ENCODE measurements at regions not wholly inside any gene's neighbourhood (a gene's known extent, or its start where the extent isn't known, plus 50 kb on each side); places are given as distances from the start of the nearest gene placed in this dataset.

DNA sequence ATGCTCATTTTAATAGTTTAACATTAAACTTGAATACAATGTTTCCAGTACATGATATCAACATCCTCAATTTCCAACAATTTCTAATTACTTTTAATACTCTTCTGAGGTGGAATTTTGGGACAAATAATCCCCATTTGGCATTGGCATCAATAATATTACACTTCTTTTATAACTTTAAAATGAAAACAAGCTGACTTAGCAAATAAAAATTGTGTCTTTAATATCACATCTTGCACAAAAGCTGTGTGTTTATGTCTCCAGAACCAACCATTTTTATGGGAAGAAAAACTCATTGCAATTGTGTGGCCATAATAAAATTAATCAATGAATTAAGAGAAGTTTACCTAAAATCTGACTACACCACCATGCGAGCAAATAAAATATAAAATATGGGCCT is 2552.6 kb downstream of the PCDH7 start:
- DNase-seq, result no peak

DNA sequence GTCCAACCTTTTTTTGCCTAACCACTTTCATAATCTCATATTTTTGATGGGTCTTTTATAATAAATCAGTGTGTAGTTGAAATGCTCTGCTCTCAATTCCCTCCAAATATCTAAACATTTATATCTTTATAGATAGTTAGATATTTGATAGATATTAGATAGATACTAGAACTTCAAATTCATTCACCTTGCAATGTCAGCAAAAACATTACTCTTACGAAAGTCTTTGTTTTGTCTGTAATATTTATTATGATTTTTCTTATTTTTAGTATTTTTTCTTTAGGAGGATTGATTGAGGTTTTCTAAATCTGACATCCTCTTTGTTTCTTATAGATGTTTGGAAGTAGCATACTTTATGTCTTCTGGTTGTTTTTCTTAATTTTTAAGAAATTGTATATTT is 2563.6 kb downstream of the PCDH7 start:
- no peak for DNase-seq

DNA sequence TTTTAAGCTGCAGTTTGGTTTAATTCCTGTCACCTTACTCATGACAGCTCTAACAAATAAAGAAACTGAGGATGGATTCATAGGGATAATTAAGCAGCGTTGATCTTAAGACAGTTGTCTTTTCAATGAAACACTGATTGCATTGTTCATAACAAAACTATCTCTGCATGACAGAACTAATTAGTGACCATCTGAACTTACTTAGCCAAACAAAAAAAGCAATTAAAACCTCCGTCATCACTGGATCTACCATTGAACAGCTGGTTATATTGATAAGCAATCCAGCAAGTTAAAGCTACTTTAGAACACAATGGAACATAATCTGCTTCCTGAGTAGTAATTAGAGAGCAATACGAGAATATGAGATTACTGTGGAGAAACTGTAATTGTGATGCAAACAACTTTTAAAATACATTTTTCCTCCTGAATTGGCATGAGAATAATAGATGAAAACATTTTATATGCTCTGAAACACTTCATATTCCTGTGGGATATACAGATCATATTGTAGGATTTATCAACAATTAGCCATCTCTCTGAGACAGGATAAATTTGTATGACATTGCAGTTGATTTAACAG is 2576.8 kb downstream of the PCDH7 start:
- DNase-seq, result peak; percentile 67

DNA sequence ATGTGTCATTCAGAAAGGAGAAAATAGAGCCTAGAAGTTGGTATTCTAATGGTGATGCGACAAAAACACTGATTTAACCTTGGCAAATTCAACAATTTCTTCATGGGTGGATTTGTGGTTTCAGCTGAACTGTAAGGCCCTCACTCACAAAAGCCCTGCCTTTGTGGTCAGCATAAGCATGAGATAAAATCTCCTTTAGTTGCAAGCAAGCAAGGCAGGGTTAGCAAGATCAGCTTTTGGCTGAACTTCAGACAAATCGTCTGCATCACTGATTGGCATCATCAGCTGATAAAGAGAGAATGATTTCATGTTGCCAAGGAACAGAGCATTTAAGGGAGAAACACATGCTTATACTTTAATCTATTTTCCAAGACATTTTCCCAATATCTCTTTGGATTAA is 2582.2 kb downstream of the PCDH7 start:
- DNase-seq, result peak; percentile 54

DNA sequence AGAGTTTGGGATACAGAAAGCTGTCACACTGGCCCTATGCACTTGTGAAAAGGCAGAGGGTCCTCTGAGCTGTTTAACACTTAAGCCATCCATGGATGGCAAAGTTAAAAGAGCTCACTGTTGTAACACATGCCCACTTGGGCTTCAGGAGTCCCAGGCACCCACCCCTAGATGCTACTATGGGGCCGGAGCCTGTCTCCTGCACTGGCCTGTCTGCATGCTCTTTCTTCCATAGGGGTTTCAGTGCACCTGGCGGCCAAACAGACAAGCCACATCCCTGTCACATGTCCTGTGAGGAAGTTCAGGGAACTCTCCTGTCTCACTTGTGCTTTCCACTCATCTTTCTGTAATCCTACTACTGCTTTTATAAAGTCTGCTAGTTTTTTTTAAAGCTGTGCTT is 2586.0 kb downstream of the PCDH7 start:
- no peak for DNase-seq

DNA sequence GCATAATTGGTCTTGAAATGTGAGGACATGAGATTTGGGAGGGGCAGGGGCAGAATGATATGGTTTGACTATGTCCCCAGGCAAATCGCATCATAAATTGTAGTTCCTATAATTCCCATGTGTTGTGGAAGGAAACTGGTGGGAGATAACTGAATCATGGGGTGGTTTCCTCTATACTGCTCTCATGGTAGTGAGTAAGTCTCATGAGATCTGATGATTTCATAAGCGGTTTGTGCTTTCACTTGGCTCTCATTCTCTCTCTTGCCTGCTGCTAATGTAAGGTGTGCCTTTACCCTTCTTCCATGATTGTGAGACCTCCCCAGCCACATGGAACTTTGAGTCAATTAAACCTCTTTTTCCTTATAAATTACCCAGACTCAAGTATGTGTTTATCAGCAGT is 2595.9 kb downstream of the PCDH7 start:
- no peak for DNase-seq

DNA sequence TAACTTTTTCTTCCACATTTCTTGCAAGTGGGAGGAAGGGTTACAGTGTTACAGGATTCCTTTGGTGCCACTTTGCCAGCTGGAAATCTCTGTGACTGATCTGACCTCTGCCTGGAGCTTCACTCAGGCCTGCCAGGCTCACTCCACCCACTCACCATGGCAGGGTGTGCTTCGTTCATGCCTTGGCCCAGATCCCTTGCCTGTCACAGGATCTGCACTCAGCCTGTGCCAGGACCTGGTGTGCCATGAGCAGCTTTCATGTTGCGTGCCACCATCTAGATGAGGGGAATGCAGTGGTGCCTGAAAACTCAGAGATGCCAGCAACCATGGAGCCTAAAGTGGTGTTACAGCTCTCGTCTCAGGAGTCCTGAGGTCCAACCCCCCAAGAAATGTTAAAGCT is 2596.4 kb downstream of the PCDH7 start:
- DNase-seq, result no peak

DNA sequence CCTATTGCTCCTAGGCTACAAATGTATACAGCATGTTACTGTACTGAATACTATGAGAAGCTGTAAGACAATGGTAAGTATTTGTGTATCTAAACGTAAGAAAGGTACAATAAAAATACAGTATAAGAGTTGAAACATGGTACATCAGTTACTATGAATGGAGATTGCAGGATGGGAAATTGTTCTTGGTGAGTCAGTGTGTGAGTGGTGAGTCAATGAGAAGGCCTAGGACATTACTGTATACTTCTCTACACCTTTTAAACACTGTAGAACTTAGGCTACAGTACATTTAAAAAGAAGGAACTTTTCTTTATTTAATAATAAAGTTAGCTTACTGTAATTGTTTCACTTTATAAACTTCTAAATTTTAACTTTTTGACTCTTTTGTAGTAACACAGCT is 2603.2 kb downstream of the PCDH7 start:
- DNase-seq, result no peak

DNA sequence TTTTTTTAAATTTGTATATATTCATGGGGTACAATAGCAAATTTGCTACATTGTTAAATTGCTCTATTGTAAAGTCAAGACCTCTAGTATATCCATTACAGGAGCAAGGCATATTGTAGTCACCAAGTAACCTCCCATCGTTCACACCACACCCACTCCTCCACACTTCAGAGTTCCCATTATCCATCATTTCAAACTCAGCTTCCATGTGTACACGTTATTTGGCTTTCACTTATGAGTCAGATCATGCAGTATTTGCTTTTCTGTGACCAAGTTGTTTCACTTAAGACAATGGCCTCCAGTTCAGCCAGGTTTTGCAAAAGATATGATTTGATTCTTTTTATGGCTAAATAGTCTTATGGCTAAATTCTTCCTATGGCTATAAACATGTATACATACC is 2614.2 kb downstream of the PCDH7 start:
- no peak for DNase-seq

DNA sequence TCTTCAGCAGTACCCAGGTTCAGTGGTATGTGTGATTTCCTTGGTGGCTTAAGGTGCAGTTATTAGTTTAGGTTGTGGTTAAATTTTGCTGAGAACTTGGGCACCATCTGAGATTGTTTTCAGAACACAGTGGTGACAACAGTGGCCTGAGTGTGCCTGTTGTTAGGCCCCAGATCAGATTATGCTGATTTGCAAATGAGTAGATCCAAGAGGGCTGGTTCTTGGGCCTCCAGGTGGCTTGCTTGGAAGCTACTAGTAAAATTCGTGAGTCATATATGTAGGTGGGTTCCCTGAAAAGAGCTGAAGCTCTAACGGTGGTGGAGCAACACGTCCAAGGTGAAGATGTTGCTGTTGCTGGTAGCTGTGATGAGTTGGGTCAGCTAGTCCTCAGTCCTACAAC is 2619.6 kb downstream of the PCDH7 start:
- DNase-seq, result no peak

DNA sequence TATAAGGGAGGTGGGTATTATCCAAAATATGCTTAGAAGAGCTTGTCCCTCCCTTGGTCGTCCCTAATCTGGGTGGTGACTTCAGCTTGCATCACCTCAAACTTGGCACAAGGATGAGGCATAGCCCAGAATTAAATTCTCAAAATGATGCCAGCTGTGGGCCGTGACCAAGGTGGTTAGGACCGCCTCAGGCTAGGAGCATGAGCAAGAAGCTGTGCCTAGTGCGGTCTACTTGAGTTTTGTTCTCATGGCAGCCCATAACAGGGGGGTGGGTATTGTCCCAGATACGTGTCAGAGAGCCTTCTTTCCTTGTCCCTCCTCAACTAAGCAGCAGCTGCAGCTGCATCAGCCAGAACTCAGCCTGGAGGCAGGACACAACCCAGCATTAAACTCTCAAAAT is 2620.0 kb downstream of the PCDH7 start:
- no peak for DNase-seq

DNA sequence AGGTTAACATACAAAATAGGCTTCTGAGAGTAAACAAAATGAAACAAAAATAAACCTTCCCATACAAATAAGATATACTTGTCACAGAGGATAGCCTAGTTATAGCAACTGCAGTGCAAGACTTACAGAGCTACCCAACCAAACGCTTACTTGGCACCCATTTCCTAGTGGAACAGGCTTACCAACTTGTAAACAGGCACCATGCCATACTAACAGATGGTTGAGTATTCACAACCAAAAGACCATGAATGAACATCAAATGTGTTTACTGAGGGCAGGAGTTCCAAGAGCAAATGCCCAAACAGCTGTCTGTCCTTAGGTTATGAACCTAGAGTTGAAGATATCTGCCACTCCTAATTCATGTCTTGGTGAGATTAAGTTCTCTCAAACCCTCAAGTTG is 2629.2 kb downstream of the PCDH7 start:
- DNase-seq, result no peak

DNA sequence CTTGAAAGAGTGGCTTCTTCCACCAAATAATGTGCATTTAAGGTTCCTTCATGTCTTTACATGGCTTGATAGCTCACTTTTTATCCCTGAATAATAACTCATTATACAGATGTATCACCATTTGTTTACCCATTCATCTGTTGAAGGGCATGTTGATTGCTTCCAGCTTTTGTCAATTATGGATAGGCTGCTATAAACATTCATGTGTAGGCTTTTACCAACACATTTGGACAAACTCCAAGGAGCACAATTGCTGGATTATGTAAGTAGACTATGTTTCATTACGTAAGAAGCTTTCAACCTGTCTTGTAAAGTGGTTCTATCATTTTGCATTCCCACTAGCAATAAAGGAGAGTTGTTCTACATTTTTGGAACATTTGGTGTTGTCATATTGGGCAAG is 2637.0 kb downstream of the PCDH7 start:
- DNase-seq, result no peak

DNA sequence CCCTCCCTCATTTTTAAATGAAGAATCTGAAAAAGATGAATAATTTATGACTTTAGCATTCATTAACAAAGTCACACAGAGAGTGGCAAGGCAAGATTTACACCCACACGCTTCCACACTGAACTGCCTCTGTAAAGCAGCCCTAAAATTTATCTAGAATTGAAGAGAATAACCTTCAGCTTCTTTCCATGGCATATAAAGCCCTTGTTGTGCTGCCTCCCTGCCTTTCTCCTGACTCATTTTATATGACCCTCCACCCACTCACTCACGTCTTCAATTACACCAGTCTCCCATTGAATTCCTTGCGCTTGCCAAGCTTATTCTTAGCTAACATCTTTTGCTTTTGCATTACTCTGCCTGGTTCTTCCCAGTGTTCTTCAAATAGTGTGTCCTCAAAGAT is 2649.3 kb downstream of the PCDH7 start:
- DNase-seq, result no peak

DNA sequence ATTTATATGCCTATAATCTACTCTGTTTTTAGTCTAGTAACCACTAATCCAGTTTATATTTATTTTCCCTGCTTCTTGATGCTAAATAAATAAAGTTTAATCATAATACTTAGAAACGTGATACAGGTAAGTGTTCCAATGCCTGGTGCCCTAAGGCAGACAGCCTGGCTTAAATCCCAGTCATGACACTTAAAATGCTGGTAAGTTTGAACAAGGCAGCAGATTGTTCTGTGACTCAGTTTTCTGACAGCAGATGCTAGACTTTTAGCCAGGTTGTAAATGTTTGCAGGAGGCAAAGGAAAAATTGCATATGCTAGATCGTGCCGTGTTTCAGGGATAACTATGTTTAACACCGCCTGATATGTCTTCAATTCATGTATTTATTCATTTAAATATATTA is 2661.6 kb downstream of the PCDH7 start:
- DNase-seq, result no peak

DNA sequence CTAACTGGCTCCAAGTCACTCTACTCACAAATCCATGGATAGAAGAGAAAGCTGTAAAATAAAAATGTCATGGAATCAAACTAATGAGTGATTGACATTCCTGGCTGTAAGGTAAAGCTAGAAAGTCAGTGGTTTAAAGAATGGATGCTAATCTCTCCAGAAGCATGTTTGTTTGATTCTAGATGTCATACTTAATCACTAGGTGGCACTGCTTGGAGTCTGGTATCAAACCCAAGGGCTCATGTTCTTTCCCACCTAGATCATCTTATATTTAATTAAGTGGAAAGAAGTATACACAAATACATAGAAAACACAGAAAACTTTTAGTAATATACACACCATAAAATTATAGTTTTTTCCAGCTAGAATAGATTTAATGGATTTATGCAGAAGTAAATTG is 2666.6 kb downstream of the PCDH7 start:
- no peak for DNase-seq

DNA sequence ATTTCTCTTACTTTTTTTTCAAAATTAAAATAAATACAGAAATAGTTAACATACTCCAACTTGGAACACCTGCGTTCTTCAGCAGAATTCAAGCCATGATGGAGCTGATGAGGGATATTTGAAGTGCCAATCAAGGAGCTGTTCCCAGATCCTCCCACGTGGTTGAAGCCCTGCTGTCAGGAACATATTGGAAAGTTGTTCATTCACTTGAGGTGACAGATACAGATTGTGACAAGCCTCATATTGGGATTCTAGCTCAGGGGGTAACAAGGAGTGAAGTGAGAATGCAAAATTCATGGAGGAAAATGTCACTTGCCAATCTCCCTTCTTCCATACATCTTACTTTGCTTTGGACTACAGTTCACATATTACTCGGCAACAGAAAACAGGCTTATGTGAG is 2670.8 kb downstream of the PCDH7 start:
- peak; percentile 49 for DNase-seq

DNA sequence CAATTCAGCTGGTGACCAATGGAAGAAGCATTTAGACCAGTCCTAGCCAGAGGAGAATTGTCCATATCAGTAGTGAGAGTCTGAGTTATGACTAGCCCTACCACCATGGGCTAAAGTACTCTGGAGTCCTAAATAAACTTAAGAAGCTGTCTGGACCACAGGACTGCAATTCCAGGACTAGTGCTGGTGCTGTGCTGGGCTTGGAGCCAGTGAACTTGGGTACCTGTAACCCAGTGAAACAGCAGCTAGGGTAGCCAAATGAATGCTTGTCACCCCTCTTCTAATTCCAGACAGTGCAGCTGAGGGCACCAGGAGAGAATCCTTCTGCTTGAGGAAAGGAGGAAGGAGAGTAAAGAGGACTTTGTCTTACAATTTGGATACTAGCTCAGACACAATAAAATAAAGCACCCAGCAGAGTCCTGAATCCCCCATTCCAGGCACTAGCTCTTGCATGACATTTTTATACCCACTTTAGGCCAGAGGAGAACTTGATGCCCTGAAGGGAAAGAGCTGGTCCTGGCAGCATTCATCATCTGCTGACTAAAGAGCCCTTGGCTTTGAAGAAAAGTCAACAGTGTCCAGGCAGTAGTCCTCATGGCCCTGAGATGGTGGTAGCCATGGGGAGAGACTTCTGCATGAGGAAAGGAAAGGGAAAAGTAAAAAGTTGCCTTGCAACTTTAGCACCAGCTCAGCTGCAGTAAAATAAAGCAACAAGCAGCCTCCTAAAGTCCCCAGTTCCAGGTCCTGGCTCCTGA is 2675.7 kb downstream of the PCDH7 start:
- no peak for DNase-seq

DNA sequence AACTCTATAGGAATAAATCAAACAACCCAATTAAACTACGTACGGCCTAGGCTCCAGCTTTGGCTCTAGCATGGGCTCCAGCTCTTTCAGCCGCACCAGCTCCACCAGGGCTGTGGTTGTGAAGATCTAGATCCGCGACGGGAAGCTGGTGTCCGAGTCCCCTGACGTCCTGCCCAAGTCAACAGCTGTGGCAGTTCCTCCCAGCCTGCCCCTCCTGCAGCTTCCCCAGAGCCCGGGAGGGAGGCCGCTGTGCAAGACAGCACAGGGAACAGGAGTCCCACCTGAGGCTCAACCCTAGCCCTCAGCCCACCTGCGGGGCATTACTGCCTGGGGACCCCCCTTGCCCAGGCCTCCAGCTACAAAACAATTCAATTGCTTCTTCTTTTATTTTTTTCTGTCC is 2680.3 kb downstream of the PCDH7 start:
- DNase-seq, result no peak

DNA sequence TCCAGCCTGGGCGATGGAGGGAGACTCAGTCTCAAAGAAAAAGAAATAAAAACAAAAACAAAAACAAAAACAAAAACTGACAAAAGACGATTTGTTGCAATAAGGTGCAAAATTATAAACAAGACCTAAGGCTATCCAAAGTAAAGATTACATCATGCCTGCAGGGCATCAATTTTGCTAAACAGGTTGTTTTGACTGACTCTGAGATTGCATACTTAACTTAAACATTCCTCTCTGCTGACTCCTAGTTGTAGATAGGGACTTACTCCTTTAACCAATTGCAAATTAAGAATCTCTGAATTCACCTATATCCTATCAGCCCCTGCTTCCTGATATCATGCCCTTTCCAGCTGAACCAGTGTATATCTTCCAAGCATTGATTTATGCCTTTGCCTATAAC is 2687.3 kb downstream of the PCDH7 start:
- no peak for DNase-seq

DNA sequence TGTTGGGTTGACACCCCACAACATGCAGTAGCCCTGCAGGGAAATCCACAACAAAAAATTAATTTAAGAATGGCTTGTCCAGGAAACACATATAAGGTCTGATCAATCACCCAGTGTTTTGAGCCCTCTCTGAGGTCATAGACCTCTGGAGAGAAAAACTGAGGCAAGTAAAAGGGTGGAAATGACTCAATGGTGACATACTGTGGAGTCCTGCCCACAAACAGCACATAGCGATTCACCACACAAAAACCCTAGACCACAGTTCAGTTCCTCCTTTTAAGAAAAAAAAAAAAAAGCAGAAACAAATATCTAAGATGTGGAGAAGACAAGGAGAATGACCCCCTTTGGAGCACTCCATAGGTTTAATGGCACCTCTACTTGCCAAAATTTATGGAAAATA is 2691.0 kb downstream of the PCDH7 start:
- DNase-seq, result no peak

DNA sequence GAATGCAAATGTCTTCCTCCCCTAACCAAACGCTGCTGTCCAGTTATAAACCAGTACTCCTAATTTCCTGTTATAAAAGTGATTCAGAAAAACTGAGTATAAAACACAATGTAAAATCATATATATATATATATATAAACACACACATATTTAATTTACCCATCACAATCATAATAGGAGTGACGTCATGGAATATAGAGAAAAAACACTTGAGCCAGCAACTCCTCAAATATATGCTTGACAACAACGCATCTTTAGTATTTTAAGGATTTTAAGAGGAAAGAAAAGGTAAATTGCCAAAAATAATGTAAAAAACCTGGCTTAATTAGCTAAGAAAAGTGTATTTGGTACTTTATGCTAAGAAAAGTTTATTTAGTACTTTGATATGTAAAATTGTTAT is 2701.7 kb downstream of the PCDH7 start:
- no peak for DNase-seq

DNA sequence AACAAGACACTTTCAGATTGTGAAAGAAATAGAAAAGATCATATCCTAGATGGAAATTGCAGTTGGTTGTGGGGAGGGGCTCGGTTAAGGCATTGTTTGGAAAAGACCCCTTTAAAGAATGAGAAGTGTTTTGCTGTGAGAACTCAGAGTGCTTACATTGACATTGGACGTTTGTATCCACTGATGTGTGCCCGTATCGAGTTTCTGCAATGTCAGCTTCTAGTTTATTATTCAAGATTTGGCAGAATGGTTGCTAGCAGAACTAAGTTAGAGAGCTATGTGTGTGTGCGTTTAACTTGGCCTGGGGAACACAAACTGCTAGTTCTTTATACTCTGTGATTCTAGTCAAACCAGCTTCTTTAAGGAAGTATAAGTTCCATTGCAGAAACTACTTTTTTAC is 2702.5 kb downstream of the PCDH7 start:
- peak; percentile 29 for DNase-seq

DNA sequence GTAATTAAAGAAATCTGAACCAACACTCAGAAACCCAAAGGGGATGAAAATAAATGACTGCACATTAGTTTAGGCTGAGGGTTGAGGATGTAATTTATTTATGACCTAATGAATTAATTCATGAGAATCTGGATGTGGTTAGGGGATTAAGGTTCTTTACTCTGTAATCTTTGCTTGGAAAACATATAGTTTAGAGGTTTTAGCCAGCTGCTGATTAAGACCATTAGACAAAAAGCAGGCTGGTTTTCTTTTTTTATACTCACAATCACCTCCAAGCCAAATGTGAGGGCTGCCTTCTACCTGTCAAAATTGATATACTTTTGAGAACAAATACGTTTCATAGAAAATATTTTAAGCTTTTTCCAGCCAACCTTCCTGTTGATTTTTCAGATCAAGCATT is 2705.8 kb downstream of the PCDH7 start:
- no peak for DNase-seq

DNA sequence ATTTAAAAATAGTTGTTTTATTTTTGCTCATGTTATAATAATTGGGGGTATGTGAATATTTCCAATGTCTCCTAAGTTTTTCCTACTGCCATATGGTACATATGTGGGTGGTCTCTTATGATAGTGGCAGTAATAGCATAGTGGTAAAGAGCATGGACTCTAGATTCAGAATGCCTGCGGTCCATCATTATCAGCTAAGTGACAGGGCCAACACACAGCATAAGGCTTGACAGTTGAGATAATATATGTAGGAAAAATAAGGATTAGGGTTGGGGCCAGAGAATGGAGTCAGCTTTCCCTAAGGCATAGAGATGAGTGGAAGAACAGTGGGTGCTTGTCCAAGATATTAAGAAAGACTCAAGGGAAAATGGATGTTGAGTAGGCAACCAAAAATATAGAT is 2707.5 kb downstream of the PCDH7 start:
- no peak for DNase-seq

All from eye (tissue), 1 donor.